Embryonic facial prominence (tissue), 1 donor: ENCODE measurements at regions not wholly inside any gene's neighbourhood (a gene's known extent, or its start where the extent isn't known, plus 50 kb on each side); places are given as distances from the start of the nearest gene placed in this dataset.
"Not testable (repeated sequence)": the region's sequence is repeated elsewhere in the genome, so short reads cannot be mapped to it uniquely, and the experiment has no call there.

ENCODE experiments used
- DNase-seq: peaks from one replicate; pipeline ENCODE4 v3.0.0-alpha.2; 2016; ENCODE audit errors: extremely low spot score

- no peak for DNase-seq
Observed at GRCh38 chr10:2790396-2791188, 276.8 kb upstream of the PFKP start.

GRCh38 chr10:2786251-2786650 lies 281.1 kb upstream of the PFKP start:
- no peak for DNase-seq

GRCh38 chr10:2784766-2785165 lies 282.6 kb upstream of the PFKP start:
- DNase-seq: no peak

- DNase-seq: no peak
Observed at GRCh38 chr10:2782950-2783349, 284.4 kb upstream of the PFKP start.

- DNase-seq: no peak
Observed at GRCh38 chr10:2782265-2782664, 285.1 kb upstream of the PFKP start.

- no peak for DNase-seq
Observed at GRCh38 chr10:2777666-2778355, 289.5 kb upstream of the PFKP start.

GRCh38 chr10:2772816-2773631 lies 294.3 kb upstream of the PFKP start:
- no peak for DNase-seq

GRCh38 chr10:2772135-2772534 lies 295.2 kb upstream of the PFKP start:
- DNase-seq: no peak

- DNase-seq: not testable (repeated sequence)
Observed at GRCh38 chr10:2767293-2767692, 300.1 kb upstream of the PFKP start.

- DNase-seq: no peak
Observed at GRCh38 chr10:2761971-2762370, 305.4 kb upstream of the PFKP start.

- no peak for DNase-seq
Observed at GRCh38 chr10:2761311-2761710, 306.0 kb upstream of the PFKP start.

GRCh38 chr10:2760736-2761135 lies 306.6 kb upstream of the PFKP start:
- DNase-seq: no peak

- no peak for DNase-seq
Observed at GRCh38 chr10:2759233-2759632, 308.1 kb upstream of the PFKP start.

GRCh38 chr10:2754943-2755342 lies 312.4 kb upstream of the PFKP start:
- no peak for DNase-seq

GRCh38 chr10:2748287-2748686 lies 319.1 kb upstream of the PFKP start:
- no peak for DNase-seq

- no peak for DNase-seq
Observed at GRCh38 chr10:2746638-2747037, 320.7 kb upstream of the PFKP start.

GRCh38 chr10:2745666-2746065 lies 321.7 kb upstream of the PFKP start:
- no peak for DNase-seq

GRCh38 chr10:2744547-2745200 lies 322.7 kb upstream of the PFKP start:
- DNase-seq: no peak

GRCh38 chr10:2734603-2735002 lies 332.7 kb upstream of the PFKP start:
- no peak for DNase-seq

- no peak for DNase-seq
Observed at GRCh38 chr10:2733278-2733963, 333.9 kb upstream of the PFKP start.

- DNase-seq: no peak
Observed at GRCh38 chr10:2731940-2732339, 335.4 kb upstream of the PFKP start.
